Mesothelial cell of epicardium (in vitro differentiated cells): ENCODE measurements at regions not wholly inside any gene's neighbourhood (a gene's known extent, or its start where the extent isn't known, plus 50 kb on each side); places are given as distances from the start of the nearest gene placed in this dataset.

Experiments
- DNase-seq, 2 experiments: peaks; one replicate each; pipeline ENCODE4 v3.0.0; 2021; ENCODE audit warnings: low spot score in 2 of 2; ENCODE audit not compliant: unreplicated experiment in 2 of 2
- H3K27ac Mint-ChIP-seq: 2 replicates; pipeline ENCODE4 v1.8.0; 2021; ENCODE audit warnings: mixed read lengths
- H3K27me3 Mint-ChIP-seq: 2 replicates; pipeline ENCODE4 v1.8.0; 2021; ENCODE audit warnings: low read depth, mixed read lengths
- H3K36me3 Mint-ChIP-seq: 2 replicates; pipeline ENCODE4 v1.8.0; 2021; ENCODE audit warnings: mixed read lengths
- H3K4me1 Mint-ChIP-seq: 2 replicates; pipeline ENCODE4 v1.8.0; 2021; ENCODE audit warnings: mixed read lengths
- H3K4me3 Mint-ChIP-seq: 2 replicates; pipeline ENCODE4 v1.8.0; 2021; ENCODE audit warnings: mild to moderate bottlenecking, moderate library complexity, mixed read lengths
- H3K9me3 Mint-ChIP-seq: 2 replicates; pipeline ENCODE4 v1.8.0; 2021; ENCODE audit warnings: mixed read lengths
- CTCF ChIP-seq: fragments of 200-600 bp; sonication (generic); IDR thresholded peaks from one replicate; pipeline ENCODE4 v1.5.0; 2021; ENCODE audit warnings: antibody characterized with exemption; ENCODE audit not compliant: unreplicated experiment

- Mint-ChIP-seq H3K27ac (no peak overlapping the region), H3K27me3 (peaks cover 17% of the 10 kb centered on the region), H3K4me3 (no peak overlapping the region), H3K36me3 (no peaks in the 10 kb centered on the region), H3K4me1 (no peaks in the 10 kb centered on the region), H3K9me3 (no peaks in the 10 kb centered on the region)
- DNase-seq: no peak
- TF ChIP-seq CTCF: no peak
Measured at GRCh38 chr10:1933215-1933614, 195.9 kb upstream of the ADARB2 start.

- no peak overlapping the region for H3K27ac Mint-ChIP-seq
- no peaks in the 10 kb centered on the region for H3K4me1 Mint-ChIP-seq
- TF ChIP-seq CTCF: no peak
- no peaks in the 10 kb centered on the region for H3K9me3 Mint-ChIP-seq
- no peaks in the 10 kb centered on the region for H3K36me3 Mint-ChIP-seq
- H3K27me3 Mint-ChIP-seq: peaks cover 20% of the 10 kb centered on the region
- no peak for DNase-seq
- no peak overlapping the region for H3K4me3 Mint-ChIP-seq
Measured at GRCh38 chr10:1932692-1933094, 195.4 kb upstream of the ADARB2 start.

- Mint-ChIP-seq H3K27ac (no peak overlapping the region), H3K4me3 (no peak overlapping the region), H3K4me1 (no peaks in the 10 kb centered on the region), H3K9me3 (no peaks in the 10 kb centered on the region), H3K27me3 (peaks cover 23% of the 10 kb centered on the region), H3K36me3 (no peaks in the 10 kb centered on the region)
- TF ChIP-seq CTCF: no peak
- DNase-seq: no peak
Measured at GRCh38 chr10:1928606-1929005, 191.3 kb upstream of the ADARB2 start.

- no peak overlapping the region for H3K4me3 Mint-ChIP-seq
- H3K27me3 Mint-ChIP-seq: peaks cover 18% of the 10 kb centered on the region
Measured at GRCh38 chr10:1923998-1924397, 186.7 kb upstream of the ADARB2 start.

GRCh38 chr10:1923586-1923985 is 186.3 kb upstream of the ADARB2 start:
- H3K36me3 Mint-ChIP-seq: no peaks in the 10 kb centered on the region
- H3K9me3 Mint-ChIP-seq: no peaks in the 10 kb centered on the region
- no peak for TF ChIP-seq CTCF
- H3K27ac Mint-ChIP-seq: no peak overlapping the region
- no peak for DNase-seq
- H3K27me3 Mint-ChIP-seq: peaks cover 18% of the 10 kb centered on the region
- no peaks in the 10 kb centered on the region for H3K4me1 Mint-ChIP-seq
- no peak overlapping the region for H3K4me3 Mint-ChIP-seq

More at GRCh38 chr10:1923998-1924397, 186.7 kb upstream of the ADARB2 start:
- DNase-seq: no peak
- H3K36me3 Mint-ChIP-seq: no peaks in the 10 kb centered on the region
- no peaks in the 10 kb centered on the region for H3K4me1 Mint-ChIP-seq
- no peaks in the 10 kb centered on the region for H3K9me3 Mint-ChIP-seq
- TF ChIP-seq CTCF: no peak
- no peak overlapping the region for H3K27ac Mint-ChIP-seq

GRCh38 chr10:1920941-1921340 is 183.6 kb upstream of the ADARB2 start:
- Mint-ChIP-seq H3K4me1 (no peaks in the 10 kb centered on the region), H3K36me3 (no peaks in the 10 kb centered on the region), H3K4me3 (no peak overlapping the region), H3K9me3 (no peaks in the 10 kb centered on the region), H3K27me3 (peaks cover 16% of the 10 kb centered on the region), H3K27ac (no peak overlapping the region)
- no peak for DNase-seq
- TF ChIP-seq CTCF: no peak
